Heart right ventricle (tissue), 16 donors: ENCODE measurements at regions not wholly inside any gene's neighbourhood (a gene's known extent, or its start where the extent isn't known, plus 50 kb on each side); places are given as distances from the start of the nearest gene placed in this dataset.

Source experiments
- ATAC-seq, 8 donors: fragments of 200-7000 bp; cut with Tn5 transposase; one replicate each; pipeline ENCODE4 v1.9.1; 2020; ENCODE audit warnings: mild to moderate bottlenecking in 8 of 8, moderate library complexity in 8 of 8, moderate number of reproducible peaks in 1 of 8
- DNase-seq, 2 donors: peaks; one replicate each; pipeline ENCODE4 v3.0.0-alpha.2; 2020
- H3K27ac ChIP-seq, 10 donors: fragments of 200-600 bp; sonication (generic) in 2 of 10; one replicate each; pipeline versions ENCODE4 v1.5.0 to v1.8.0; 2020 to 2022; ENCODE audit warnings: mild to moderate bottlenecking in 3 of 10
- H3K27me3 ChIP-seq, 7 donors: fragments of 200-600 bp; one replicate each; pipeline ENCODE4 v1.8.0; 2021 to 2022; ENCODE audit warnings: mild to moderate bottlenecking in 2 of 7
- H3K36me3 ChIP-seq, 9 donors: fragments of 200-600 bp; sonication (generic) in 1 of 9; one replicate each; pipeline versions ENCODE4 v1.5.0 to v1.8.0; 2020 to 2022; ENCODE audit warnings: mild to moderate bottlenecking in 2 of 9
- H3K4me1 ChIP-seq, 9 donors: fragments of 200-600 bp; sonication (generic) in 1 of 9; one replicate each; pipeline versions ENCODE4 v1.5.0 to v1.8.0; 2020 to 2022; ENCODE audit warnings: mild to moderate bottlenecking in 4 of 9
- H3K4me3 ChIP-seq, 10 donors: fragments of 200-600 bp; sonication (generic) in 2 of 10; one replicate each; pipeline versions ENCODE4 v1.5.0 to v1.8.0; 2020 to 2022; ENCODE audit warnings: mild to moderate bottlenecking in 7 of 10, moderate library complexity in 2 of 10
- H3K9me3 ChIP-seq, 11 donors: fragments of 200-600 bp in 10 of 11; sonication (generic) in 2 of 11; one replicate each; pipeline versions ENCODE4 v1.5.0 to v1.8.0; 2013 to 2022; ENCODE audit warnings: mild to moderate bottlenecking in 2 of 11, control low read depth in 1 of 11, moderate library complexity in 1 of 11
- CTCF ChIP-seq, 9 donors: fragments of 200-600 bp; sonication (generic) in 2 of 9; IDR thresholded peaks; one replicate each; pipeline versions ENCODE4 v1.5.0 to v1.8.0; 2021 to 2022; ENCODE audit warnings: antibody characterized with exemption in 9 of 9, mild to moderate bottlenecking in 5 of 9, moderate library complexity in 1 of 9
- WGBS, 2 donors: extraction: QIAGEN DNeasy Blood & Tissue Kit; methylation state at CpG; one replicate each; pipeline ENCODE4 v1.1.7; 2013; ENCODE audit warnings: inconsistent platforms in 1 of 2; 5-methylcytosine and 5-hydroxymethylcytosine counted together
- intact Hi-C, 10 donors: fragments of 100-400 bp; cut with DNase I; formaldehyde crosslinking; loops; one replicate each; pipeline versions ENCODE4 v1.11.1 to v1.14.2; 2022
- donor health status: Arrhythmogenic right ventricular cardiomyopathy.
- donor health status: ischemic (EF 13 %, LVEDD 7.1; RV severe dilation, severe dysfunction).
- donor health status: healthy with polysubstance abuse.
- donor health status: DM: no; HTN: yes; CAD: no.
- donor health status: DM: no; HTN: no; CAD: no.
- donor health status: ischemic (EF 25% LVEDD 6.9; RV normal size, moderate dysfunction).
- donor health status: ischemic (EF 25% LVEDD 5.7; RV mildly dilated, moderate dysfunction).
- donor health status: healthy.
- donor health status: DM: yes; HTN: yes; CAD: no.
- donor health status: Ischemic cardiomyopathy.
- donor health status: ischemic (EF 35%, LVEDD 5.7; RV mildly dilated, moderate dysfunction).
- donor health status: nonischemic (EF 11% LVEDD 7.7; RV severe dilation, severe dysfunction).
- donor health status: DM: yes; HTN: yes; CAD: no.
- donor health status: PGD.
- donor health status: ischemic (EF 29% LVEDD 5.4; RV normal size, mild dysfunction).
- donor health status: nonischemic (EF 23%, LVEDD 6.1; RV moderate dilation, normal function).

GRCh38 chr18:55778788-55779690, 191.0 kb upstream of the TCF4 start:
- peak overlapping the region; percentile 85 to 97 (median 93) for H3K27ac ChIP-seq
- WGBS, 2 donors = 16 to 22% methylated on average over 17 of the region's 17 CpGs
- ATAC-seq (peak; percentile 18 to 61 (median 49)), DNase-seq (peak; percentile 31 to 43)
- TF ChIP-seq CTCF (IDR thresholded peaks at IDR 0.05) = no peak
- intact Hi-C loops = loop anchor here in 6 of 10 donors (1.0 to 10.0 kb wide), 12 partner anchors 47 to 674 kb away; partner anchors contain the start of gene TCF4 (in 1 of the 6)
- H3K4me1 ChIP-seq = peaks cover 0 to 45% (median 30%) of the 10 kb centered on the region in 9 donors
- no peaks in the 10 kb centered on the region for H3K36me3 ChIP-seq
- H3K4me3 ChIP-seq = peak overlapping the region; percentile 57 to 74 (median 68)
- H3K9me3 ChIP-seq = no peaks in the 10 kb centered on the region
- H3K27me3 ChIP-seq = peaks cover 0 to 8% (median 0%) of the 10 kb centered on the region in 7 donors

- intact Hi-C loops = loop anchor here in 6 of 10 donors (2.0 to 10.0 kb wide), 11 partner anchors 45 to 673 kb away; partner anchors contain the start of gene TCF4 (in 1 of the 6)
- 74 to 76% methylated on average over 5 of the region's 5 CpGs for WGBS, 2 donors
- peak overlapping the region in 9 of 10 donors; percentile 85 to 97 (median 93) for H3K27ac ChIP-seq
Observed at GRCh38 chr18:55777666-55778304, 189.8 kb upstream of the TCF4 start.

DNA sequence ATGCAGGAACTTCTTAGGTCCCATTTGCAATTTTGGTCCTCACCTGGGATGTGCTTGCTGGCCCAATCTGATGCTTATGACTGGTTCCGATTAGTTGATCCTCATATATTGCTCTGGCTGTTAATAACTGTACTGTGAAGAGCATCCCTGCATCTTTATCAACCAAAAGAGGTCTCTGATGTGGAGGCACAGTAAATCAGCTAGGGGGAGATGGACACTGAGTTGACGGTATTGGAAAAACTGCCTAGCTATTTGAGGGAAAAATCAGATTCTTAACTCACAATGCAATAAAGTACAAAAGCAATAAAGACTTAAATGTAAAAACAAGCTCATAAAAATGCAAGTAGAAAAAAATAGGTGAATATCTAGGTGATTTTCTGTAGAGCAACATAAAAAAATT, 188.0 kb upstream of the TCF4 start:
- WGBS, 2 donors = 45 to 66% methylated on average over 2 of the region's 2 CpGs
- TF ChIP-seq CTCF (IDR thresholded peaks at IDR 0.05) = peak in 3 of 9 donors; percentile 12 to 44 (median 21)
- ATAC-seq (no peak), DNase-seq (no peak)
- H3K36me3 ChIP-seq = no peaks in the 10 kb centered on the region
- no peak overlapping the region for H3K4me3 ChIP-seq
- H3K27me3 ChIP-seq = peaks cover 0 to 8% (median 0%) of the 10 kb centered on the region in 7 donors
- intact Hi-C loops = loop anchor here in 5 of 10 donors (5.0 to 10.0 kb wide), 9 partner anchors 44 to 671 kb away; partner anchors contain the start of gene TCF4 (in 1 of the 5)
- H3K4me1 ChIP-seq = peaks cover 0 to 34% (median 21%) of the 10 kb centered on the region in 9 donors
- no peaks in the 10 kb centered on the region for H3K9me3 ChIP-seq
- H3K27ac ChIP-seq = peak overlapping the region in 2 of 10 donors; percentile 30 to 97

More at GRCh38 chr18:55777666-55778304, 189.8 kb upstream of the TCF4 start:
- Histone ChIP-seq H3K27me3 (peaks cover 0 to 8% (median 0%) of the 10 kb centered on the region in 7 donors), H3K9me3 (no peaks in the 10 kb centered on the region), H3K4me3 (no peak overlapping the region), H3K36me3 (no peaks in the 10 kb centered on the region), H3K4me1 (peaks cover 0 to 45% (median 30%) of the 10 kb centered on the region in 9 donors)
- TF ChIP-seq CTCF (IDR thresholded peaks at IDR 0.05) = no peak
- no peak for ATAC-seq
- DNase-seq = peak in 1 of 2 donors; percentile 29

DNA sequence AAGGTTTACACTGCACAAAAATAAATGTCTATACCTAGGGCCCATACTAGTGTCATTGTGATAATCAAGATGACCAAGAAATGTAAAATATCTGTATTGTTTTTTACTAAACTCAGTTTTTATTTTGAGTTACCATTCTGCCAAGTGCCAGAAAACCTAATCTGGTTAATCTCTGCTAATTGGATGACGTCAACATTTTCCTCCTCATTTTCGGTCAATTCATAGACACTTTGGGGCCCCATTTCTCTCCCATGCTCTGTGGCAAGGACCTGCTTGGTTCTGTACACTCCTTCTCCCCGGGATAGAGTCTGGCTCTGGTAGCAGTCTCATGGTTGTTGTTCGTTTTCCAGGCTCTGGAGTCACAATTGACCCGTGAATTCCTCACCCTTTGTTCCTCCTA, 186.5 kb upstream of the TCF4 start:
- Histone ChIP-seq H3K27ac (no peak overlapping the region), H3K27me3 (peaks cover 0 to 7% (median 0%) of the 10 kb centered on the region in 7 donors), H3K36me3 (no peaks in the 10 kb centered on the region), H3K9me3 (no peaks in the 10 kb centered on the region), H3K4me1 (peaks cover 0 to 28% (median 12%) of the 10 kb centered on the region in 9 donors), H3K4me3 (no peak overlapping the region)
- ATAC-seq (no peak), DNase-seq (no peak)
- intact Hi-C loops = loop anchor here in 2 of 10 donors (10.0 kb wide), 3 partner anchors 180 to 670 kb away; no protein-coding TSS in a partner anchor
- WGBS, 2 donors = 91% methylated on average over 5 of the region's 5 CpGs
- TF ChIP-seq CTCF (IDR thresholded peaks at IDR 0.05) = no peak
